GM19372 (cell line): ENCODE measurements at regions not wholly inside any gene's neighbourhood (a gene's known extent, or its start where the extent isn't known, plus 50 kb on each side); places are given as distances from the start of the nearest gene placed in this dataset.

ENCODE experiments used
- ATAC-seq: cut with Tn5 transposase; IDR thresholded peaks from one replicate; pipeline ENCODE4 v1.9.1; 2021; ENCODE audit warnings: mild to moderate bottlenecking, low read depth, moderate library complexity; ENCODE audit not compliant: unreplicated experiment

- no peak for ATAC-seq
Measured at GRCh38 chr1:173417563-173417962, 59.6 kb upstream of the PRDX6 start.

GRCh38 chr1:173418107-173418985 lies 58.8 kb upstream of the PRDX6 start:
- peak; percentile 29 for ATAC-seq

- ATAC-seq, result no peak
Measured at GRCh38 chr1:173420330-173420806, 56.8 kb upstream of the PRDX6 start.

GRCh38 chr1:173421286-173421685 lies 55.8 kb upstream of the PRDX6 start:
- ATAC-seq, result no peak

GRCh38 chr1:173421789-173422188 lies 55.3 kb upstream of the PRDX6 start:
- no peak for ATAC-seq

- no peak for ATAC-seq
Measured at GRCh38 chr1:173422456-173422976, 54.6 kb upstream of the PRDX6 start.

- no peak for ATAC-seq
Measured at GRCh38 chr1:173423291-173423690, 53.8 kb upstream of the PRDX6 start.

GRCh38 chr1:173424143-173424542 lies 53.0 kb upstream of the PRDX6 start:
- ATAC-seq, result no peak

- no peak for ATAC-seq
Measured at GRCh38 chr1:173424782-173425407, 52.2 kb upstream of the PRDX6 start.

GRCh38 chr1:173426057-173426456 lies 51.1 kb upstream of the PRDX6 start:
- no peak for ATAC-seq

GRCh38 chr1:173427146-173428054 lies 49.7 kb upstream of the PRDX6 start:
- no peak for ATAC-seq
